Activated T-helper 2 cell treated with anti-CD3 and anti-CD28 coated beads, Interferon-gamma antibody, Interleukin-2, Interleukin-4, amounts not matched to agents 10 μg/mL and 5 μg/mL and 100 μg/mL, durations not matched to agents 14 hours and 24 hours and 36 hours (primary cell): ENCODE measurements at regions not wholly inside any gene's neighbourhood (a gene's known extent, or its start where the extent isn't known, plus 50 kb on each side); places are given as distances from the start of the nearest gene placed in this dataset.

Source experiments
- DNase-seq: peaks from one replicate; pipeline ENCODE4 v3.0.0; 2021; ENCODE audit warnings: low spot score
- H3K27ac Mint-ChIP-seq: one replicate; pipeline ENCODE4 v1.8.0; 2021; ENCODE audit warnings: mixed read lengths
- H3K27me3 Mint-ChIP-seq: one replicate; pipeline ENCODE4 v1.8.0; 2021; ENCODE audit warnings: low read depth, mixed read lengths
- H3K36me3 Mint-ChIP-seq: one replicate; pipeline ENCODE4 v1.8.0; 2021; ENCODE audit warnings: low read depth, mixed read lengths
- H3K4me1 Mint-ChIP-seq: one replicate; pipeline ENCODE4 v1.8.0; 2021; ENCODE audit warnings: low read depth, mixed read lengths
- H3K4me3 Mint-ChIP-seq: one replicate; pipeline ENCODE4 v1.8.0; 2021; ENCODE audit warnings: low read depth, mild to moderate bottlenecking, moderate library complexity, mixed read lengths
- H3K9me3 Mint-ChIP-seq: one replicate; pipeline ENCODE4 v1.8.0; 2021; ENCODE audit warnings: mixed read lengths
- intact Hi-C: fragments of 100-400 bp; cut with micrococcal nuclease; formaldehyde crosslinking; loops from one replicate; pipeline ENCODE4 v1.15.1; 2023

DNA sequence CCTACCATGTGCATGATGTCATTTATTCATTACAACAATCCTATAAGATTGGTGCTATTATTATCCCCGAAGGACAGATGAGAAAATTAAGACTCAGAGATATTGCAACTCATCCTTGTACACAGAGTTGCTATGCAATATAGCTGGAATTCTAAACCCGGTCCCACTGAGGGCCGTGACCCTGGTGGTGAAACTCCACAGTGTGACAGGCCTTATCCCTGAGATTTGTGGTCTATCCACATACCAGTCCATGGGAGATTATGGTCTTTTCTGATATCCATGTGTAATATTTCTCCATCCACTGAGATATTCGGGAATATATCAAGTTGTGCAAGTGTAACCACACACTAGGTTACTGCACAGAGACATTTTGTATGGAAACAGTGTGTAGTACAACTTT is 305.2 kb downstream of the TXNL1 start:
- intact Hi-C loops = no loop called here
- Mint-ChIP-seq H3K9me3 (no peaks in the 10 kb centered on the region), H3K27me3 (no peaks in the 10 kb centered on the region), H3K27ac (no peak overlapping the region), H3K4me1 (no peaks in the 10 kb centered on the region), H3K36me3 (no peaks in the 10 kb centered on the region), H3K4me3 (no peak overlapping the region)
- no peak for DNase-seq

DNA sequence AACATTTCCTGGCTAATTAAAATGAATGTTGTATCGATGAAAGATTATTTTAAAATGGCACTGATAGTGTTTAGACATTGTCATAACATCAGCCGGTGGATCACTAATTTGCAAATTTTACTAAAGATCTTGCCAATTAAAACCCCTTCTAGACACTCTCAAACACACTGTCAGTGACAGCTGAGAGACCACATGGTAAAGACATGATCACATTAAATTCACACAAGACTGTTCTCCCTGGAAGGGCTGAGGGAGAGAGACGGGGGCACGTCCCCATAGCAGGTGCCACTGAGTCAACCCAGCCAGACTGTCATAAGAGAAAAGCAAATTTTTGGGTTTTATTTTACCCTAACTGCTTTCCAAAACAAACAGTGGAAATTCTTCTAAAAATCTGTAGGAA is 306.0 kb downstream of the TXNL1 start:
- Mint-ChIP-seq H3K4me1 (no peaks in the 10 kb centered on the region), H3K27me3 (no peaks in the 10 kb centered on the region), H3K27ac (no peak overlapping the region), H3K36me3 (no peaks in the 10 kb centered on the region), H3K4me3 (no peak overlapping the region), H3K9me3 (no peaks in the 10 kb centered on the region)
- no peak for DNase-seq
- intact Hi-C loops = no loop called here

DNA sequence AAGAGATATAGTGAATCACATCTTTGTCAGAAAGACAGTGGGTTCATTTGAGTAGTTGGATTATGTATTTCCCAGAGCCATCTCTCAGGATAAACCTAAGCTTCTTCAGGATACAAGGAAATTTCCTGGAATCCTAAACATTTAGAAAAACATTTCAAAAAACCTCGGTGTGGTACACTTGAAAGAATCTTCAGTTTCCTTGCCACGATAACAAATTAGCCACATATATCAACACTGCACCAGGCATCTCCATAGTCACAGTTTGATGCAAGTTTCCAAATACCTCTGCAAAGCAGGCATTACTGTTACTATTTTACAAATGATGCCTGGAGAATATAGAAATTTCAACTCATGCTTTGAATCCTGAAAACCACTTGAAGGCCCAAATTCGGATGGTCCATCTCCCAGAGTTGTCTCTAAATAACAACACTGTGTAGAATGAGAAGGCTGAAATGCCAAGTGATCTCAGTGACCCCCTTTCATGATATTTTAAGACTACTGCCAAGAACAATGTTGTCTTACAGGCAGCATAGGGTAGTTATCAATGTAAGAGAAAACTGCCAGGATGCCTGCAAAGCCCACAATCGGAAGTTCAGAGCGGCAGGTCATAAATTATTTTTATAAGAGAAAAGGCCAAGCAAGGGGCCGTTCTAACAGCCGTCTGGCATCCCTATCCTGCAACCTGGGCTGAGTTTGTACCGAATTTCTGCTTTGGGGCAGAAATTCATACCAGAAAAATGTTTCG is 307.9 kb downstream of the TXNL1 start:
- no peaks in the 10 kb centered on the region for H3K9me3 Mint-ChIP-seq
- no peaks in the 10 kb centered on the region for H3K4me1 Mint-ChIP-seq
- intact Hi-C loops = no loop called here
- no peaks in the 10 kb centered on the region for H3K36me3 Mint-ChIP-seq
- DNase-seq = no peak
- H3K4me3 Mint-ChIP-seq = no peak overlapping the region
- H3K27me3 Mint-ChIP-seq = no peaks in the 10 kb centered on the region
- H3K27ac Mint-ChIP-seq = no peak overlapping the region

DNA sequence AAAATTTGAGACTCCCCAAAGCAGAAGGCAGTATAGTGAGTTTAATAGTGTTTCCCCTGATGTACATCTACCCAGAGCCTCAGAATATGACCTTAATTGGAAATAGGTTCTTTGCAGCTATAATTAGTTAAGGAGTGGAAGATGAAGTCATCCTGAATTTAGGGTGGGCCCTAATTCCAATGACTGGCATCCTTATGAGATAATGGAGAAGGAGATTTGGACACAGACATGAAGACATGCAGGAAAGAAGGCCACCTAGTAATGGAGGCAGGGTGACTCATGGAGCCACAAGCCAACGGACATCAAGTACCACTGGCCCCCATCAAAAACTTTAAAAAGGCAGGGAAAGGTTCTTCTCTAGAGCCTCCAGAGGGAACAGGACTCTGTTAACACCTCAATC is 308.9 kb downstream of the TXNL1 start:
- intact Hi-C loops = no loop called here
- no peaks in the 10 kb centered on the region for H3K27me3 Mint-ChIP-seq
- H3K27ac Mint-ChIP-seq = no peak overlapping the region
- no peaks in the 10 kb centered on the region for H3K36me3 Mint-ChIP-seq
- no peak overlapping the region for H3K4me3 Mint-ChIP-seq
- no peak for DNase-seq
- no peaks in the 10 kb centered on the region for H3K4me1 Mint-ChIP-seq
- H3K9me3 Mint-ChIP-seq = no peaks in the 10 kb centered on the region

DNA sequence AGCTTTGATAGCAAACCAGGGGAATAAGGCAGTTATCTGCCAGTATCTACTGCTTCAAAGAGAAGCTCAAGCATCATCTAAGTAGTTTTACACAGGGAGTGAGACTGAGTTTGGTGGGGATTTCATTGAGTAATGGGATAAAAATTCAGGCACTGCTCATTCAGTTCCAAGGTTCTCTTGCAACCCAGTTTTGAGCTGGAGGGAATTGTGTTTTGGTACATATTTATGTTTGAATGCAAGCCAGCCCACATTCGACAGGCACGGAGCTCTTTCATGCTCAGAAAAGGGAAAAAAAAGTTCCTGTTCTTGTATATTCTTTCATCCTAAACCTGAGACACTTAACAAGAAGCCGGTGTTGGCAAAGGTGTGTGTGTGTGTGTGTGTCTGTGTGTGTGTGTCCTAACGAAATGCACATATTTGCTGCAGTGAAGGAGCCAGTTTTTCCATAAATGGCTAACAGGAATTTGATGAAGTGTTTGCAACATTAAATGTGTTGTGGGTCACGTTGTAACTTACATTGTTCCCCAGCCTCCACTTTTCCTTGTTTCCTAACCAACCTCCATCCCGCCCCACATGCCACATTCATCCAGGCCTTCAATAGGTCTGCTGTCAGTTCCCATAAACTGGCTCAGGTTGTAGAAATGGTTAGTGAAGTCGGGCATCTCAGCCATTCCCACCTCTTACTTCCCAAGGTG is 311.1 kb downstream of the TXNL1 start:
- Mint-ChIP-seq H3K4me3 (no peak overlapping the region), H3K27ac (no peak overlapping the region), H3K9me3 (no peaks in the 10 kb centered on the region), H3K4me1 (no peaks in the 10 kb centered on the region), H3K36me3 (no peaks in the 10 kb centered on the region), H3K27me3 (no peaks in the 10 kb centered on the region)
- no peak for DNase-seq
- intact Hi-C loops = no loop called here

DNA sequence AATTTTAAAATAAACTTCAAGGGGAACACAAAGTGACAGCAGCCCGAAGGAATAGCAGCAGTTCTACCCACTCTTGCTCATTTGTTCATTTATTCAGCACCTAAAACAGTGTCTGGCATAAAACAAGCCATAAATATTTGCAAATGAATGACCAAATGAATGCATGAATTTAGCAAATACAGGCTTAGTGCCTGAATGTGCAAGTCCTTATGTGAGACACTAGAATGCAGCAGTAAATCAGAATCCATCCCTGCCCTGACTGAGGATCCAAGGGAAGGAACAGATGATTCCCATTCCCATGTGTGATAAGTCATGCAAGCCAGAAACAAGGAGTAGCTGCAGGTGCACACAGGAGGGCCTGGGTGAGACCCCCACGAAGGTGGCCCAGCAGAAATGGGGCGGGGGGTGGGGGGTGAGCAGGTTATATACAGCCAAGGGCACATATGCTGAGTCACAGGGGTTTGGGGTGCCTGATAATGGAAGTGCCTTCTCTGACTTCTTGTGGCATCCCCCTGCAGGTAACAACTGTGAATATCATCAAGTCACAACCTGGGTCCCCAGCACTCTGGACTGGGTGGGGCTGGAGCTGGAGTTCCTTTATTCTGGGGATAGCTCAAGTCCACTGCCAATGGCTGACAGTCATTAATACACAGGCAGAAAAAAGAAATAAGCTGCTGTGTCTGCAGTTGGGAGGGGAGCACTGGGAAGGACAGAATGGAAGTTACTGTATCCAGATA is 311.9 kb downstream of the TXNL1 start:
- Mint-ChIP-seq H3K4me3 (no peak overlapping the region), H3K36me3 (no peaks in the 10 kb centered on the region), H3K27ac (no peak overlapping the region), H3K9me3 (no peaks in the 10 kb centered on the region), H3K4me1 (no peaks in the 10 kb centered on the region), H3K27me3 (no peaks in the 10 kb centered on the region)
- intact Hi-C loops = no loop called here
- no peak for DNase-seq

DNA sequence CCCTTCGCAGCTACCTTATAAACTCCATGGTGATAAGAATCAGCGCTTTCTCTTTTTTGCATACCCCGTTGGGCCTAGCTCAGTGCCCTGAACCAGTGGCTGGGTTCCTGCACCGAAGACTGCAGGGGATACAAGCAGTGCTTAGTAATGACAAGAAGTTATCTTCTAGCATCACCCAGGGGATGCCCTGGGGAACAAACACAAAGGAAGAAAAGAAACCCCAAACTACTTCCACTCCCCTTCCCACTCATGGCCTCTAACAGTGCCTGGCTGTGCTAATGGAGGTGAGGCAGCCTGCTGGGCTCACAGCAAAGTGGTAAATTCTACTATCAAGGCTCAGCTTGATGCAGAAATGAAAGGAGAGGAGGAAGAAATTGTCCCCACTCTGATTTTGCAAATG is 314.7 kb downstream of the TXNL1 start:
- Mint-ChIP-seq H3K4me1 (no peaks in the 10 kb centered on the region), H3K27ac (no peak overlapping the region), H3K27me3 (no peaks in the 10 kb centered on the region), H3K9me3 (no peaks in the 10 kb centered on the region), H3K4me3 (no peak overlapping the region), H3K36me3 (no peaks in the 10 kb centered on the region)
- intact Hi-C loops = no loop called here
- no peak for DNase-seq

DNA sequence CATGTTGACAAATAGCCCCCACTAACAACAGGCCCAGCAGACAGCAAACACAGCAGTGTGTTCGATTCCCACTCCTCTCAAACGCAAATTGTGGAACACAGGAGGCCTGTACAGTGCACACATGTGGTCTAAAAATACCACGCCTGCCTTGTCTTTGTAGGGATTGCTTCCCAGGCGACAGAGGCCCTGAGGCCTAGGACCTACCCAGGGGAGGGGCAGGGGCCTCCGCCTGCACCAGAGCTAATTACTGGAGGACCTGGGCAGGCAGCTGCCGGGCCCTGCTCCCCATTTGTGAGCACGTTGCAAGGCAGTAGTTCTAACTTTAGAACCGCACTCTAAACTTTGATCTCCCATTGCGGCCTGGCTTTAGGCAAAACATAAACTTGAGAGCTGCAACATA is 316.0 kb downstream of the TXNL1 start:
- Mint-ChIP-seq H3K27me3 (no peaks in the 10 kb centered on the region), H3K4me1 (no peaks in the 10 kb centered on the region), H3K4me3 (no peak overlapping the region), H3K9me3 (no peaks in the 10 kb centered on the region), H3K27ac (no peak overlapping the region), H3K36me3 (no peaks in the 10 kb centered on the region)
- DNase-seq = no peak
- intact Hi-C loops = no loop called here

DNA sequence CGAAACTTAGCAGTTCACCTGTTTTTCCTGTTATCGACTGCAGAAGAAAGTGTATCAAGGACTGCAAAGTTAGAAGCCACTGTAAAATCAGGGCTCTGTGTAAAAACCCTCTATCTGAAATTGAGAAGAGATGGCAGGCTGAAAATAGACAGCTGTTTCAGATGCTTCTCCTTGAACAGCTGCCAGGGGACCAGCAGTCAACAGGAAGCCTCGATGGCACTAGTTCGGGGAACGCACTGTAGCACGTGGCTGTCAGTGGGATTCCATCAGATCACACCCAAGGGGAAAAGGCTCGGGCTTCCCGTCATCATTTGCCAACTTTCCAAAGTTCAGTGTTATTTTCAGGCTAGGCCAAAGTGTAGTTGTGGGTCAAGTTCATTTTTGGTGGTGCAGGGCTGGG is 316.9 kb downstream of the TXNL1 start:
- no peaks in the 10 kb centered on the region for H3K9me3 Mint-ChIP-seq
- intact Hi-C loops = no loop called here
- H3K27ac Mint-ChIP-seq = no peak overlapping the region
- DNase-seq = no peak
- H3K27me3 Mint-ChIP-seq = no peaks in the 10 kb centered on the region
- no peaks in the 10 kb centered on the region for H3K4me1 Mint-ChIP-seq
- no peaks in the 10 kb centered on the region for H3K36me3 Mint-ChIP-seq
- no peak overlapping the region for H3K4me3 Mint-ChIP-seq

DNA sequence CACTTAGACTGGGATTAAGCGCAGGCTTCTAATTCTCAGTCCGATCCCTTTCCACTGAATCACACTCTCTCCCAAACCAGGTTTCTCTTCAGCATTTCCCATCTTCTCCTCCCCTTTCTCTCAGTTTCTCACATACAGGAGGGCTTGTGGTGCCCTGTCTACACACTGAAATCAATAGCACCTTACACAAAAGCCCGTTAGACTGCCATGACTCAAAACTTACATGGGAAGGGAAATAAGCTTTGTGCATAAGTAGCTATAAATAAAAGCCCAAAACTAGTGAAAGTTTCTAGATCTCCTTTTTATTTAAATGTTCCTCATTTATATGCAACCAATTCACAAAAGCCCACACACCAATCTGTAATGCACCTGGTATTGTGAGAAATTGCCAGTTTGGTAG is 318.4 kb downstream of the TXNL1 start:
- H3K36me3 Mint-ChIP-seq = no peaks in the 10 kb centered on the region
- no peak for DNase-seq
- no peaks in the 10 kb centered on the region for H3K9me3 Mint-ChIP-seq
- H3K4me3 Mint-ChIP-seq = no peak overlapping the region
- no peaks in the 10 kb centered on the region for H3K27me3 Mint-ChIP-seq
- H3K4me1 Mint-ChIP-seq = no peaks in the 10 kb centered on the region
- H3K27ac Mint-ChIP-seq = no peak overlapping the region
- intact Hi-C loops = no loop called here

DNA sequence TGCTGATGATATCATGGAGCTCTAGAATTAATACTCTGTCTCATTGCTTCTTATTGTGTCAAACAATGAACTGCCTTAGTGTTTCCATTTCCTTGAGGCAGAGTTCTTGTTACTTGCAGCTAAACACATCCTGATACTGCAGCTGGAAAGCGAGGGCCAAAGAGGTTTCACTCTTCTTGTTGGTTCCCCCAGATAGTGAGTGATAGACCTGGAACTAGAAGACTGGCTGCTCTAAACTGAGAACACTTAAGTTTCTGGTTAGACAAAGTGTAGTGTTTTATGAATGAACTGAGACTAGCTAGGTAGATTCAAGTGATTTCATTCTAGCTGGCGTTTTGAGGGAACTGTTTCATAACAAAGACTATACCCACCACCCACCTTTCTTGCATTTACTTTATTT is 321.7 kb downstream of the TXNL1 start:
- H3K27me3 Mint-ChIP-seq = no peaks in the 10 kb centered on the region
- intact Hi-C loops = no loop called here
- no peak overlapping the region for H3K27ac Mint-ChIP-seq
- no peak overlapping the region for H3K4me3 Mint-ChIP-seq
- H3K9me3 Mint-ChIP-seq = no peaks in the 10 kb centered on the region
- DNase-seq = no peak
- H3K36me3 Mint-ChIP-seq = no peaks in the 10 kb centered on the region
- H3K4me1 Mint-ChIP-seq = no peaks in the 10 kb centered on the region

DNA sequence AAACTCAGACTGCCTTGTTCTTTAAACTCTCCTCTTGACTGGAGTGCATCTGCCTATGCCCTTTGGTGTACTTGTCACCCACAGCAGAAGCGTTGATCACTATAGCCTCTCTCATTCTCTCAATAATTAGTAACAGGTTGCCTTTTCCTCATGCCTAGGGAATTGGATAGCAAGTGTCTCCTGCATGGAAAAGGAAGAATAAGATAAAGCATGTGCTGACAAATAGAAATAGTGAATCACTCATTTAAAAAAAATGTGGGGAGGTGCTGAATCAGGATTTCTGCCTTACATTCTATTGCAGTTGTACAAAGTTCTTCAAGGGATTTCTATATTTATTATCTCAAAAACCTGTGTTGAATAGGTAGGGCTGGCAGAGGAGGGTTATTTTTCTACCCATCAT is 323.0 kb downstream of the TXNL1 start:
- H3K27ac Mint-ChIP-seq = no peak overlapping the region
- H3K9me3 Mint-ChIP-seq = no peaks in the 10 kb centered on the region
- no peaks in the 10 kb centered on the region for H3K27me3 Mint-ChIP-seq
- H3K4me3 Mint-ChIP-seq = no peak overlapping the region
- intact Hi-C loops = no loop called here
- H3K36me3 Mint-ChIP-seq = no peaks in the 10 kb centered on the region
- H3K4me1 Mint-ChIP-seq = no peaks in the 10 kb centered on the region
- DNase-seq = no peak

DNA sequence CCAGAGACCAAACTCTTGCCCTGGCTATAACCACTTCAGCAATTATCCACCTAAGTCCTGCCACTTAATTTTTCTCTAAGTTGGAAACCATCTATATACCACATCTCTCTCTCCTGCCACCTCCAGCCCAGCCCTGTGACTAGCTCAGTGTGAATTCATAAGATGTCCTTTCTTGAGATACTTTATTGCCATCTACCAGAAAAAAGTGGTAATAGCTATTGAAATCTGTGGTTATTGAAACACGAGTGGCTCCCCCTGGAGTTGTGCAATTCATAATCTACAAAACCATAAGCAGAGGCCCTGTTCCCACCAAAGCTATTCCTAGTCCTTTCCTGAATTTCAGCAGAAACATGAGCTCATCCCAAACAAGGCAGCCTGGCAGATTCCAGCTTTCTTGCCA is 324.0 kb downstream of the TXNL1 start:
- H3K4me3 Mint-ChIP-seq = no peak overlapping the region
- DNase-seq = no peak
- no peaks in the 10 kb centered on the region for H3K36me3 Mint-ChIP-seq
- H3K4me1 Mint-ChIP-seq = no peaks in the 10 kb centered on the region
- intact Hi-C loops = no loop called here
- H3K9me3 Mint-ChIP-seq = no peaks in the 10 kb centered on the region
- H3K27me3 Mint-ChIP-seq = no peaks in the 10 kb centered on the region
- no peak overlapping the region for H3K27ac Mint-ChIP-seq
